Activated CD4-positive, alpha-beta T cell treated with anti-CD3 and anti-CD28 coated beads for 36 hours (primary cell): ENCODE measurements at regions not wholly inside any gene's neighbourhood (a gene's known extent, or its start where the extent isn't known, plus 50 kb on each side); places are given as distances from the start of the nearest gene placed in this dataset.

ENCODE experiments used
- ATAC-seq: fragments of 200-7000 bp; cut with Tn5 transposase; one replicate; pipeline ENCODE4 v1.10.0; 2021; ENCODE audit warnings: mild to moderate bottlenecking, moderate library complexity
- CTCF ChIA-PET: fragments of 350-600 bp; sonication (Branson Sonifier 250); formaldehyde crosslinking; loops from one replicate; lab custom pipeline; 2021; ENCODE audit warnings: antibody characterized with exemption; lab: Charles Lee
- POLR2A ChIA-PET: fragments of 350-600 bp; sonication (Branson Sonifier 250); formaldehyde crosslinking; loops from one replicate; lab custom pipeline; 2021; ENCODE audit warnings: antibody characterized with exemption, inconsistent platforms; lab: Charles Lee
- DNase-seq: peaks from one replicate; pipeline ENCODE4 v3.0.0-alpha.2; 2020
- H3K27ac Mint-ChIP-seq: one replicate; pipeline ENCODE4 v1.8.0; 2021; ENCODE audit warnings: mixed read lengths
- H3K27me3 Mint-ChIP-seq: one replicate; pipeline ENCODE4 v1.8.0; 2021; ENCODE audit warnings: mixed read lengths
- H3K36me3 Mint-ChIP-seq: one replicate; pipeline ENCODE4 v1.8.0; 2021; ENCODE audit warnings: low read depth, mixed read lengths
- H3K4me1 Mint-ChIP-seq: one replicate; pipeline ENCODE4 v1.8.0; 2021; ENCODE audit warnings: mixed read lengths
- H3K4me3 Mint-ChIP-seq: one replicate; pipeline ENCODE4 v1.8.0; 2021; ENCODE audit warnings: mild to moderate bottlenecking, moderate library complexity, mixed read lengths
- H3K9me3 Mint-ChIP-seq: one replicate; pipeline ENCODE4 v1.8.0; 2021; ENCODE audit warnings: low read depth, mixed read lengths
- intact Hi-C, 2 experiments: fragments of 100-400 bp; cut with DNase I in 1 of 2; cut with micrococcal nuclease in 1 of 2; formaldehyde crosslinking; loops; one replicate each; pipeline versions ENCODE4 v1.14.2 to v1.15.1; 2022 to 2024; cut with DNase I, micrococcal nuclease

DNA sequence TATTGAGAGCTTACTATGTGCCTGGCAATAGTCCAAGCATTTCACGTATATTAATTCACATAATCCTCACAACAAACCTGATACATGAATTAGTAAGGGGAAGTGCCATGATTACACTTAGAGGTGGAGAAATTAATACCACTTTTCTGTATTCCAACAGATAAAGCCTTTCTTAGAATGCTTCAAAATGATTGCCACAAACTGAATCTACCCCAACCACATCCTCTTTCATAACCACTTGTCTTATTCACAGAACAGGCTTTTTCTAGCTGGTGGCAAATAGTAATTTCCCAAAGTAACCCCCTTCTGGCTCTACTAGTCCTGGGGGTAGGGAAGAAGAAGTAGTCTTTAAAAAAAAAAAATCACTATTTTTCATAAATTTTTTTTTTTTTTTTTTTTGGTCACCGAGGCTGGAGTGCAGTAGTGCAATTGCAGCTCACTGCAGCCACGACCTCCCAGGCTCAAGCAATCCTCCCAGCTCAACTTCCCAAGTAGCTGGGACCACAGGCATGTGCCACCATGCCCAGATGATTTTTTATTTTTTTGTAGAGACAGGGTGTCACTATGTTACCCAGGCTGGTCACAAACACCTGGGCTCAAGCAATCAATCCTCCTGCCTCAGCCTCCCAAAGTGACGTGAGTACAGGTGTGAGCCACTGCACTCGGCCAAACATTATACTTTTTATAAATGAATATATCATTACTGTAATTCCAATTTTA is 59.0 kb upstream of the ARID2 start:
- ChIA-PET CTCF (interaction anchor here (1.0 to 2.9 kb wide), 4 partner anchors 52 to 127 kb away, joined by 3 to 9 read pairs (median 6); no protein-coding TSS in a partner anchor), POLR2A (no interaction called here)
- ATAC-seq (peak; percentile 70), DNase-seq (peak; percentile 10)
- H3K4me1 Mint-ChIP-seq: peaks cover 24% of the 10 kb centered on the region
- intact Hi-C loops: loop anchor here in 1 of 2 experiments (1.0 kb wide), 1 partner anchor 55 kb away; no protein-coding TSS in a partner anchor
- H3K36me3 Mint-ChIP-seq: no peaks in the 10 kb centered on the region
- no peak overlapping the region for H3K27ac Mint-ChIP-seq
- peaks cover 4% of the 10 kb centered on the region for H3K27me3 Mint-ChIP-seq
- no peaks in the 10 kb centered on the region for H3K9me3 Mint-ChIP-seq
- H3K4me3 Mint-ChIP-seq: no peak overlapping the region

DNA sequence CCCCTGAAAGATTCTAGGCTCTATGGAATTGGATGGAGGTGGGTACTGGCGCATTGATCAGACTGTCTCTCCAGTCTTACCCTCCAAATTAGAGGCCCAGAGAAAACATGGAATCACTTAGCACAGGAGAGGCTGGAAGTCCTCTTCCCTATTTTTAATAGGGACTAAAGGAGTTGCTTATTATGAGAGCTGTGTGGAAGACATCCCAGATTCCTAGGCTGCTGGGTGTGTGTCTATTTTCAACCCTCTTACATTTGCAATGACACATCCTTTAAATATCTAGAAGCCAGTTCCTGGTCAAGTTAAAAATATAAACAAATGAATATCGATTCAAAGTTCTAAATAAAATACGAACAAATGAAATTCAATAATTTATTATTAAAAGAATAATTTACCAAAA is 58.3 kb upstream of the ARID2 start:
- H3K36me3 Mint-ChIP-seq: no peaks in the 10 kb centered on the region
- CTCF ChIA-PET: no interaction called here
- no peak overlapping the region for H3K27ac Mint-ChIP-seq
- H3K9me3 Mint-ChIP-seq: no peaks in the 10 kb centered on the region
- no peak overlapping the region for H3K4me3 Mint-ChIP-seq
- intact Hi-C loops: no loop called here
- POLR2A ChIA-PET: no interaction called here
- DNase-seq (no peak), ATAC-seq (no peak)
- peaks cover 4% of the 10 kb centered on the region for H3K27me3 Mint-ChIP-seq
- peaks cover 24% of the 10 kb centered on the region for H3K4me1 Mint-ChIP-seq

DNA sequence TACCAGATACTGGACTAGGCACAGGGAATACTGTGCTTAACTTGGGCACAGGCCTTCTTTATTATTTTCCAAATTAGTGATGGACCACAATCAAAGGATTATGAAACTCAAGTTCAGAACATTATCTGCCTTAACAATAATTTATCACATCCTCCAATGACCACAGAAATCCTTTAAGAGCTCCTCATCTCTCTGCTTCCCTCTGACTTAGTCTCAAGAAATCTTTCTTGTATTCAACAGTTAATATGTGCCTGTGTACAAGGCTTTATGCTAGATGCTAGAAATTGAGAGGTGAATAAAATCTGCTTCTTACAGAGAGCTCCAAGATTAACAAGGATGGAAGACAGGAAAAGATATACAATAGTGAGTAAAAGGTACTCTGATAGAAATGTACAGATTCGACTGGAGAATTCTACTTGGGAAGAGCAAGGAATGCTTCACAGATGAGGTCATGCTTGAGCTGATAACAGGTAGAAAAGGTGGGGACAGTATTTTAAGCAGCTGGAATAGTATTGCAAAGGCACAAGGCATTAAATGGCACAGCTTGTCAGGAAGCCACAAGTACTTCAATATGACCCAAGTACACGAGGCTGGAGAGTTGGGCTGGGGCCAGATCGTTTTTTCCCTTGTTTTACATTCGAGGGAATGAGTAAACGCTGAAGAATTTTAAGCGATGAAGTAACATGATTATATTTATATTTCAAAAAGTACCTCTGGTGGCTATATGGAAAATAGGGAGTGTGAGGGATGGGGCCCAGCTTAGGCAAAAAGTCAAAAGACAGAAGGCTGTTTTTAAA is 55.1 kb upstream of the ARID2 start:
- intact Hi-C loops: no loop called here
- ChIA-PET POLR2A (no interaction called here), CTCF (interaction anchor here (1.2 kb wide), 1 partner anchor 292 kb away, joined by 3 read pairs; no protein-coding TSS in a partner anchor)
- DNase-seq: no peak
- ATAC-seq: no peak
- H3K27ac Mint-ChIP-seq: no peak overlapping the region
- H3K36me3 Mint-ChIP-seq: no peaks in the 10 kb centered on the region
- no peak overlapping the region for H3K4me3 Mint-ChIP-seq
- H3K4me1 Mint-ChIP-seq: peaks cover 12% of the 10 kb centered on the region
- H3K9me3 Mint-ChIP-seq: no peaks in the 10 kb centered on the region
- no peaks in the 10 kb centered on the region for H3K27me3 Mint-ChIP-seq

DNA sequence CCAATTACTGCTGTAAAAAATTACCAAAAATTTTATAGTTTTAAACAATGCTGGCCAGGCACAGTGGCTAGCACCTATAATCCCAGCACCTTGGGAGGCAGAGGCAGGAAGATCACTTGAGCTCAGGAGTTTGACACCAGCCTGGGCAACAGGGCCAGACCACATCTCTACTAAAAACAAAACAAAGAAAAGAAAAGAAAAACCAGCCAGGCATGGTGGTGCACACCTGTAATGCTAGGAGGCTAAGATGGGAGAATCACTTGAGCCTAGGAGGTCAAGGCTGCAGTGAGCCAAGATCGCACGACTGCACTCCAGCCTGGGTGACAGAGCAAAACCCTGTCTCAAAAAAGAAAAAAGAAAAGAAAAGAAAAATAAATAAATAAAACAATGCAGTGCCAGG is 54.0 kb upstream of the ARID2 start:
- Mint-ChIP-seq H3K36me3 (no peaks in the 10 kb centered on the region), H3K27me3 (no peaks in the 10 kb centered on the region), H3K4me3 (no peak overlapping the region), H3K4me1 (peaks cover 4% of the 10 kb centered on the region), H3K27ac (no peak overlapping the region), H3K9me3 (no peaks in the 10 kb centered on the region)
- ATAC-seq (no peak), DNase-seq (no peak)
- intact Hi-C loops: no loop called here
- POLR2A ChIA-PET: no interaction called here
- CTCF ChIA-PET: interaction anchor here (1.1 to 1.2 kb wide), 2 partner anchors 24 to 293 kb away, joined by 3 read pairs; no protein-coding TSS in a partner anchor
